AG08396 (cell line): ENCODE measurements at regions not wholly inside any gene's neighbourhood (a gene's known extent, or its start where the extent isn't known, plus 50 kb on each side); places are given as distances from the start of the nearest gene placed in this dataset.
"Not testable (repeated sequence)": the region's sequence is repeated elsewhere in the genome, so short reads cannot be mapped to it uniquely, and the experiment has no call there.

Experiments used
- DNase-seq: peaks from one replicate; pipeline ENCODE4 v3.0.0; 2012; ENCODE audit warnings: low spot score, mixed read lengths

DNA sequence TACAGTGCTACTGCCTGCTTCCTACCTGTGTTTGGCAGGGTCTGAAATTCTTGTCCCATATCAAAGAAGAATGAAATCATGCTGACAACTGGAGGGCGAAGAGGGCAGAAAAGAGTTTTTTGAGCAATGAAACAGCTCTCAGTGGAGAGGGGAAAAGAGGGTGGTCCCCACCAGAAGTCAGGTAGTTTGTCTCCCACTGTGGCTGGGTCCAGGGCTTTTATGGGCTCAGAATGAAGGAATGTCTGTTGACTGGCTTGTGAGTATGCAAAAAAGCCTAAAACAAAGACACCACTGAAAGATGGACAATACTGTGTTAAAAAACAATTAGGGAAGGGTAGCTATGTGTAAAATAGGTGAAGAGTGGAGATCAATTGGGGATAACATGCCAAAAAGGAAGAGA lies 115.0 kb downstream of the ADAM29 start:
- no peak for DNase-seq

GRCh38 chr4:175034007-175034406 lies 115.8 kb downstream of the ADAM29 start:
- no peak for DNase-seq

DNA sequence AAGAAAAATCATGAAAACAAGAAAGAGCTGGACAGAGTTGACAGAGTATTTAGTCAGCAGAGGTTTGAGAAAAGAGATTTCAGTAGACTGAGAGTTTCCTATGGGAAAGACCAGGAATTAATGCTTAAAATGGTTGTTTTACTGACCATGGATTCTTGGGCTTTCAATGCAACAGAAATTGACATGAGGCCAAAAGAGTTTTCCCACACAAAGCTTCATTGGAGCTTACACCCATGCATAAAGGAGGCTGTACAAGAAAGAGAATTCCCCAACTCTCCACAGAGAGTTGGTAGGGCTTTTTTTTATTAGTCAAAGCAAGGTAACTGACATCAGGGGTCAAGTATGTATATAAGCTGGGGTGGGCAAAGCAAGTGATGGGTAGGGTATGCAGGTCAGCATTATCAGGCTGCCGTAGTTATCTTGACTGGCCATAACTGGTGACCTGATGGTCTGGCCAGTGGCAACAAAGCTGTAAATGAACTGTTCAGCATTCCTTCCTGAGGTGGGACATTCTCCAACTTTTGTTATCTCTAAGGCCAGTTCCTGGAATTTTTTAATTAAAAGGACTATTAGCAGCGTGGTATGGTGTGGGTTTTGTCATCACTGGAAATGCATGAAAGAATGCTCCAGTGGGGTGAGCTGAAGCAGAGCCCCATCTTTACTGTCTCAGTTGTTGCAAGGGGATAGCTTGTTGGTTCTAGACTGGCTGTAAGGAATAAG lies 117.0 kb downstream of the ADAM29 start:
- DNase-seq = no peak

- DNase-seq = peak; percentile 1
Measured at GRCh38 chr4:175035905-175036304, 117.7 kb downstream of the ADAM29 start.

DNA sequence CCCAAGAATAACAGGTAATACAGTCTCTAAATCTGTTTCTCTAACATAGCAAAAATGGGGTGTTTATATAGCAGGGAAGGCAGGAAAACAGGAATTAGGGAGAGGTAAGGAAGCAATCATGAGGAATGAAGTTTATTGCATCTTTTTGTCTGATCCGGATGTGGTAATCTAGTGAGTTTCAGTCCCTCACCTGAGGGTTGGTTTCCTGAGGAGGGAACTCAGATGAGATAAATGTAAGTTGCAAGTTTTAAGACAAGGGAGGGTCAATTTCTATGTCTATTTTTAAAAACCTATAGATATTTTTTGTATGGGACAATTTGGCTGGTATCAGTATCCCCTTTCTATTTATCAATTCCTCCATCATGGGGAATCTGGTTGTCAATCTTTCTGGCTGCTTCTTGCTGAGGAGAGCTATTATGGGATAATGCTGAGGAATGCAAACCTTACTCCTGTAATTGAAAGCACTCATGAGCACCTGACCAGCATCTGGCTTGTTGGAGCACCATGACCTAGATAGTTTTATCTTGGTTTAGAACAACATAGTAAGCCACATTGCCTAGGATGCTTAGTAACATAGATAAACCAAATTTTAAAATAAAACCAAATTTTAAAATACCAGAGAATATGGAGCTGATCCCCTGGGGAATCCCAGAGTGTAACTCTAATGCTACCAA lies 130.1 kb downstream of the ADAM29 start:
- no peak for DNase-seq

DNA sequence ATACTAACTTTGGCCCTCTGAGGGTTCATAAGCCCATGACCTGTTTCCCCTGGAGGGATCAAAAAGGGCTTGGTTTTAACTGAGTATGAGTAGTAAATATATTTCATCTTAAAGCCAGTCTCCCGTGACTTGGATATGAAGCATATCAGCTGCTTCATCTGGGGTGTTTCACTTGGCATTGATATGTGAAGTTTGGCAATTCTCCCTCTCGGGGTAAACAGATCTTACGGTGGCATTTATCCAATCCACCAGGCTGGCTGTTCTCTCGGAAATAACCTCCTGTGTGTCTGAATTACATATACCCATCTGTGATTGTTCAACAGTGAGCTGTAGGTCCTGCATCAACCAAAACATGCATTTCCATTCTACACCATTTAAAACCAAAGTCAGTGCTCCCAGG lies 130.7 kb downstream of the ADAM29 start:
- DNase-seq = no peak

GRCh38 chr4:175051974-175052373 lies 133.8 kb downstream of the ADAM29 start:
- no peak for DNase-seq

- no peak for DNase-seq
Measured at GRCh38 chr4:175054980-175055379, 136.8 kb downstream of the ADAM29 start.

DNA sequence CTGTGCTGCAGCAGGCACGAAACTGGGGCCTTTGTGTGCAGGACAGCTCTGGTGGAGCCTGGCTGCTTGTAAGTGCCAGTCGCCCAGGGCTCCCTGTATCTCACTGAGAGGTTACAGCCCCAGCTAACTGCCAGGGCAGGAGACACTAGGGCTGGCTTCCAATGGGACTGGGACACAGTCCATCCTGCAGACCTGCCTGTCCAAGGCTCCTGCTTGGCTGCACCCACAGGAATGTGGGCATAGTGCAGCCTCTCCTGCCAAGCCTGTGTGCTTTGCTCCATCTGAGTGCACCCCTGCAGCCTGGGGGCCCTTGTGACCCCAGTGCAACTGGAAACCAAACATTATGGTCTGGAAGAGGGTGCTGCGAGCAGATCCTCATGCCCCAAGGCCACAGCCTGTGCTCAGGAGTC lies 144.0 kb downstream of the ADAM29 start:
- no peak for DNase-seq

GRCh38 chr4:175065228-175065627 lies 147.1 kb downstream of the ADAM29 start:
- DNase-seq = no peak

- DNase-seq = no peak
Measured at GRCh38 chr4:175066923-175067627, 148.9 kb downstream of the ADAM29 start.

- DNase-seq = no peak
Measured at GRCh38 chr4:175068266-175068665, 150.1 kb downstream of the ADAM29 start.

GRCh38 chr4:175070444-175070843 lies 152.3 kb downstream of the ADAM29 start:
- no peak for DNase-seq

- DNase-seq = no peak
Measured at GRCh38 chr4:175071123-175071522, 153.0 kb downstream of the ADAM29 start.

DNA sequence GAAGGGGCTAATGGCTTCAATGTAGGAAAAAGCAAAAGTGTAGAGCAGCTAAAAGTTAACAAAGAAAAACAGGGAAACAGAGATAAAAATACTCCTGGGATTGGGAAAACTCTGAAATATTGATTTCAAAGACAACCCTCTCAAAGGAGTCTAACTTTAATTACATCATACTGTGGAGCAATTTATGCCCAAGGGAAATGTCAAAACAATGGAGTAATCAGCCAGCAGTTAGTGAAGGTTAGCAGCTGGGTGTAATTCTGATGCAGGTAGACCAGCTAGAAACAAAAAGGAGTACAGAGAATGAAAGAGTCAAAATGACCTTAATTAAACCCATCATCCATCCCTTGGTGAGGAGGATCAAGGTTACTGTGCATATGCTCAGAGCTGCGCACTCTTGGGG lies 169.0 kb downstream of the ADAM29 start:
- DNase-seq = no peak

GRCh38 chr4:175090116-175090515 lies 172.0 kb downstream of the ADAM29 start:
- no peak for DNase-seq

DNA sequence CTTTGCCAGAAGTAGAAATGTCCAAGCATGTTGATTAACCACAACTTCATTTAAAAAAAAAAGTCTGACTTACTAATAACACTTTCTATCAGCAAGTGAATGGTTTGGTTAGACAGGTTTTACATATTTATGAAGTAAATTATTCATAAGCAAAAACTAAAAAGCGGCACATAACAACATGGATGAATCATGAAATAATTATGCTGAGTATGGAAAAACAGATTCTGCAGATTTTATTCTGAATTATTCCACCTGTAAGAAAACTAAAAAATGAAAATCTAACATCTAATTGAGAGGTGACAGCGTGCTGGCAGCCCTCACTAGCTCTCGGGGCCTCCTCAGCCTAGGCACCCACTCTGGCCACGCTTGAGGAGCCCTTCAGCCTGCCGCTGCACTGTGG lies 173.5 kb downstream of the ADAM29 start:
- DNase-seq = no peak

DNA sequence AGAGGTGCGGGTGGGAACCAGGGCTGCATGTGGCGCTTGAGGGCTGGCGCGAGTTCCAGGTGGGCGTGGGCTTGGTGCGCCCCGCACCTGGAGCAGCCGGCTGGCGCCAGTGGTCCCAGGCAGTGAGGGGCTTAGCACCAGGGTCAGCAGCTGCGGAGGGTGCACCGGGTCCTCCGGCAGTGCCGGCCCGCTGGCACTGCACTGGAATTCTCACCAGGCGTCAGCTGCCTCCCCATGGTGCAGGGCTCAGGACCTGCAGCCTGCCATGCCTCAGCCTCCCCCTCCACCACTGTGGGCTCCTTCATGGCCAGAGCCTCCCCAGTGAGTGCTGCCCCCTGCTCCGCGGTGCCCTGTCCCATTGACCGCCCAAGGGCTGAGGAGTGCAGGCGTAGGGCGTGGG lies 174.0 kb downstream of the ADAM29 start:
- no peak for DNase-seq

DNA sequence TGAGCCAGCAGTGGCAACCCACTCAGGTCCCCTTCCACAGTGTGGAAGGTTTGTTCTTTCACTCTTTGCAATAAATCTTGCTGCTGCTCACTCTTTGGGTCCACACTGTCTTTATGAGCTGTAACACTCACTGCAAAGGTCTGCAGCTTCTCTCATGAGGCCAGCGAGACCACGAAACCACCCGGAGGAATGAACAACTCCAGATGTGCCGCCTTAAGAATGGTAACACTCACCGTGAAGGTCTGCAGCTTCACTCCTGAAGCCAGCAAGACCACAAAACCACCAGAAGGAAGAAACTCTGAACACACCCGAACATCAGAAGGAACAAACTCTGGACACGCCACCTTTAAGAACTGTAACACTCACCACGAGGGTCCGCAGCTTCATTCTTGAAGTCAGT lies 174.9 kb downstream of the ADAM29 start:
- DNase-seq = not testable (repeated sequence)

GRCh38 chr4:175103403-175103802 lies 185.2 kb downstream of the ADAM29 start:
- no peak for DNase-seq

DNA sequence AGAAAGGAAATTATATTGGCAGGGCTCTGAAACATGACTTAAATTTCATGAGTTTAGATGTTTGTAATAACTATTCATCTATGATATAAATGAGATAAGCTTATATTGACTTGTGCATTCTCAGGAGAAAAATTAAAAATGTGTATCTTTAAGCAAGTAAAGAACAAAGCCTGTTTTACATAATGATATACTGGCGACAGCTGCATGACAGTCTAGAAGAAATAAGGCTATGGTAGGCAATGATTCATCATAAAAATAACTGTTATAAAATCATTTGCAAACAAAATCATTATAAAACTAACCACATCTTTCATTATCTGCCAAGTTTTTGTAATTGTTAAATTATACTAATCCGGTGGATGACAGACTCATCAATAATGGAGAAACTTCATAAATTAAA lies 188.1 kb downstream of the ADAM29 start:
- no peak for DNase-seq

GRCh38 chr4:175109933-175110332 lies 191.8 kb downstream of the ADAM29 start:
- no peak for DNase-seq

DNA sequence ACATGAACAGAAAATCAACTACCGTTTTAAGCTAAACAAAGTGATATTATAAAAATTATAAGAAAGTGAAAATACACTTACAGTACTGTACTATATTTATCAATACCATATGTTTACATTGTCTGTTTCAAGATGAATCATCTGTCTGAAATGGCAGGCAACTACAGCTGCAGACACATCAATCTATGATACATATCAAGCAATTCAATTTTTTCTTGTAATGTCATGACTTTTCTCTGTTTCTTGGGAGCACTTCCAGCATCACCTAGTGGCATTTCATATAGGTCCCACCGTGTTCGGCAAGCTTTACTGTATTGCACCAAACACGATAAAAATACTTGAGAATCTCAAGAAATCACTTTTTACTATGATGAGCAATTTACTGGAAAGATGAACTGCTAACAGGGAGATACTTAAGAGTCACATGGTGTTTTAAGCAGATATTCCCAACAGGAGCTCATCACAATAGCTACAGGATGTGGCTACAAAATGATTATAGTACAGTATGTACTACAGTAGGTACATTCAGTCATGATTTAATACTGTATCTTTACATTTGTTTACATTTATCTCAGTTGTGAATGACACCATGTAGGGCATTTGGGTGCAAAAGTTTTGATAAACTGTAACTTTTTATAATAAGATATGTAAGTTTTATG lies 207.4 kb downstream of the ADAM29 start:
- no peak for DNase-seq
